Myocyte (in vitro differentiated cells): ENCODE measurements at regions not wholly inside any gene's neighbourhood (a gene's known extent, or its start where the extent isn't known, plus 50 kb on each side); places are given as distances from the start of the nearest gene placed in this dataset.
"Not testable (repeated sequence)": the region's sequence is repeated elsewhere in the genome, so short reads cannot be mapped to it uniquely, and the experiment has no call there.

Experiments used
- DNase-seq: peaks from one replicate; pipeline ENCODE4 v3.0.0-alpha.2; 2012; ENCODE audit warnings: low read depth

DNA sequence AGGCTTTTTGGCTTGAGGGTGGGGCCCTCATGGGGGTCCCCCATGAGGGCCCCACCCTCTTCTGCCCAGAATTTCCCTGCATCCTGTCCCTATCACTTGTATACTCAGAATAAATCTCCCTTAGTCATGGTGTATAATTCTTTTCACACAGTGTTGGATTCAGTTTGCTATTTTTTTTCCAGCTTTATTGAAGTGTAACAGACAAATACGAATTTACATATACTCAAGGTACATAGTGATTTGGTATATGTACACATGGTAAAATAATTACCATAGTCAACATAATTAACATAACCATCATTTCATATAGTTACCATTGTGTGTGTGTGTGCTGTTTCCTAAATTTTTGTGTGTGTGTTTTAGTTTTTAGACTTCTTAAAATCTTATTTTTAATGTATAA, 289.4 kb downstream of the CNTNAP3B start:
- not testable (repeated sequence) for DNase-seq

DNA sequence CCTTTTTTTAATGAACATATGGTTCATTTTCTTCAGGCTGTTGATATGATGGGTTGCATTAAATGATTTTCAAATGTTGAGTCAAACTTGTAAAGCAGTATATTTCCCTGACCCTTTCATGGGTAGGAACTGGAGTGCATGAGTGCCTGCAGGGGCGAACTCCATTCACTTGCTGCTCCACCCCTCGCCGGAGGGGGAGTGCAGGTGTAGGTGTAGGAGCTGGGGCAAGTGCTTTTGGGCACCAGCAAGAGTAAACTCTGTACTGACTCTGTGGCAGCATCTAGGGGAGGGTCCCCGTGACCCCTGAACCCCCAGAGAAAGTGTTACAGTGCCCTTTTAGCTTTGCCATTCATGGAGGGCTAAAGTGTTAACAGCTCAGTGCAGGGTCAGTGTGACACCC, 290.3 kb downstream of the CNTNAP3B start:
- not testable (repeated sequence) for DNase-seq

DNA sequence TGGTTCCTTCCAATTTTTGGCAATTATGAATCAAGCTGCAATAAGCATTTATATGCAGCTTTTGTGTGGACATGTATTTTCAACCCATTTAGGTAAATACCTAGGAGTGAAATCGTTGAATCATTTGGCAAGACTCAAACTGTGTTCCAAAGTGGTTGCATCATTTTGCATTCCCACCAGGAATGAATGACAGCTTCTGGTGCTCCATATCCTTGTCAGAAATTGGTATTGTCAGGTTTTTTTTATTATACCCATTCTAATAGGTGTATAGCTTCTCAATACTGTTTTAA, 290.7 kb downstream of the CNTNAP3B start:
- not testable (repeated sequence) for DNase-seq

DNA sequence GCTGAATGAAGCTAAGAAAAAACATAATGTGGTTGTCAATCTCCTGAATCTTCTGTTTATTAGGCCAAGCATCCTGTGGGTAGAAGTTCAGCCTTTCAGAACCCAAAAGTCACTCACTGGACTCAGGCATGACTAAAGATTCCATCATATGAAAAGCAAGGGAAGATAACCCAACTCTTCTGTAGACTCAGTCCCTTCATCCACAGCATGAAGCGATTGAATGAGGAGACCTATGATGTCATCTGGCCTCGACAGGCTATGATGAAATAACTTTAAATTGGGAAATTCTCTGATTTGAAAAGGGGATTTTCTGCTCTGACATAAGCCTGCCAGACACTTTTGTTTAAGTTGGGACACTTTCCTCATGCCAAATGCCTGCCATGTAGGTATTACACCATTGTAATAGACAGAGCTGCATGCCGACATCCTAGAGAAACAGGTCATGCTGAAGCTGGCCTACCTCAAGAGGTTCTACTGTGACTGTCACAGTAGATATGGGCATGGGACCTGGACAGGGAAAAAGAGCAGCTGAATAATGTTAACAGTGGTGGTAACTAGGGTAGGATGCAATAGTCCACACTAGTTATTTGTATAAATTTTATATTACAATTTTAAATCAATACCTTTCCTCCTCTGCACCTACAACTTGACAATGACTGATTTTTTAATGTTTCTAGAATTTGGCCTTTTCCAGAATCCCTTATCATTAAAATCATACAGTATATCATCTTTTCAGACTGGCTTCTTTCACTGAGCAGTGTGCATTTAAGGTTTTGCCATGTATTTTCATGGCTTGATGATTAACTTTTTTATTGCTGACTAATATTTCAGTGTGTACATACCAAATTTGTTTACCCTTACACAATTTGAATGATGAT, 291.3 kb downstream of the CNTNAP3B start:
- not testable (repeated sequence) for DNase-seq

DNA sequence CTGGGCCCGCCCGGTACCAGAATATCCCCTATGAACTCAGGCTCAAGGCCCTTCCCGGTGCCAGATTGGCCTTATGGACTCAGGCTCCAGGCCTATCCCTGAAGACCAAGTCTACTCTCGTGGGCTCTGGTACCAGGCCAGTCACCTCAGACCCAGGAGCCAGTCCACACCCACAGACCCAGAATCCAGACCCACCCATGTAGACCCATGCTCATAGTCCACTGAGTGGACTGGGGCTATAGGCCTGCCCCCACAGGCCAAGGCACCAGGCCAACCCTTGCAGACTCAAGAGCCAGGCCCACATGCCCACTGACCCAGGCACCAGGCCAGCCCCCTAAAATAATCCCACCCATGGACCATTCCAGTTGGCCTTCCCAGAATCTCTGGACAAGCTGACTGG, 296.1 kb downstream of the CNTNAP3B start:
- DNase-seq: not testable (repeated sequence)

DNA sequence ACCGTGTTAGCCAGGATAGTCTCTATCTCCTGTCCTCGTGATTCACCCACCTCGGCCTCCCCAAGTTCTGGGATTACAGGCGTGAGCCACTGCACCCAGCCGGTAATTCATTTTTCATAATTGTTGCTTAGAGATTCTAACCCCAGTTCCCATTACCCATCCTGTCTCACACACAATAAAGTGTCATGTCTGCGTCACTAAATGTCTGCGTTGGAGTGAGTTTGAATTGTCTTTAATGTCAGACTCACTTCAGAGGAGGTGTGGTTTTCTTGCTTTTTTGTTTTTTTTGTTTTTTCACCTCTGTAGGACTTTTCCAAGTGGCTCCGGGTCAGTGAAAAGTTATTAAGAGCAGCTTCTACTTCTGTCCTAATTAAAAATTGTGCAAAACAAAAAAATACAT, 304.5 kb downstream of the CNTNAP3B start:
- not testable (repeated sequence) for DNase-seq

DNA sequence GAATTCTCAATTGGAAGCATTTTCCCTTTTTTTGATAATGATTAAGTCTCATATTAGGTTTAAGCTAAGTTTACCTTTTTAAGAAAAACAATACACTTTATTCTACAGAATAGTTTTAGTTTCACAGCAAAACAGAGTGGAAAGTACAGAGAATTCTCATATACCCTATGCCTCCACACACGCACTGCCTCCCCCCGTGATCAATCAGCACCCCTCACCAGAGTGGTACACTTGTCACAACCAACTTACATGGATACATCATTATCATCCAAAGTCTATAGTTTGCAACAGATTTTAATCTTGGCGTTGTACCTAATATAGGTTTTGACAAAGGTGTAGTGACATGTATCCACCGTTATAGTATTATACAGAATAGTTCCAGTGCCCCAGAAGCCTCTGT, 326.5 kb downstream of the CNTNAP3B start:
- DNase-seq: not testable (repeated sequence)

DNA sequence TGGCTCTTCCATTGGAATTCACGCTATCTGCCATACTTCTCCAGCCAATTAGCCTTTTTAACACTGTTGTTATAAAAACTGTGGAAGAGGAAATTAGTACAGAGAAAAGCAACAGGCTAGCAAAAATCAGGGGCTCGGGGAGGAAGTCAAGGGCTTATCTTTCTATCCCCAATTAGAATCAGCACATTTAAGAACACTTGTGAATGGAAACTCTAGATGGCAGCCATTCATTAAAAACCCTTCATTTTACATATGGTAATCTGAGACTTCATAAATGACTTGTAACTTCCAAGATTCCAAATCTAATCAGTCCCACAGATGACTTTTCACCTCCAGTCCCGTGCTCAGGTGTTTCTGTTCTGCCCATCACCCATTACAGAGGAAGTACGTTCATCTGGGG, 330.5 kb downstream of the CNTNAP3B start:
- DNase-seq: not testable (repeated sequence)

DNA sequence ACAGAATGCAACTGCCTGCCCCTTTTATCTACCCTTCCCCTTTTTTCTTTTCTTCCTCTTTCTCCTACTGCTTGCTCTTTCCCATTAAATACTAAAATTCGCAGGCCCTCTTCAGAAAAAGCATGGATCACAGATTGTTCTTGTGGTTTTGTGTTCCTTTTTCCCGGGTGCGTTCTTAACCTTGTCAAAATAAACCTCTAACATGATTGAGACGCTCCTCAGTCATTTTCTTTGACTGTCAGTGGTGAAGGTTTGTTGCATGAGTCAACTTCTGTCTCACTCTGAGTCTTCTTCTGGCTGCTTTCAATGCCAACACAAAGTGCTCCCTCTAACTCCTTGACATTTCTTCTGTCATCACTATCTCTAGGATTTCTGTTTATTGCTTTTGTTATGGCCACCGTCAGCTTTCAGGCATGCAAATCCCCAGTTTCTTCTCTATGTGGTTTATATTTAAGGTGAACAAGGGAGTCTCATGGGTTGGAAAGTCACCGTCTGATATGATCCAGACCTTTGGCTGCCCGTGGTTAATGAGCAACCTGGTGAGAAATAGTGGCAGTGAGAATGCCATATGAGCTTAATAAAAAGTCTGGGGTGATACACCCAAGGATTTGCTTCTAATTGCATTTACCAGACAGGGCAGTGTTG, 338.4 kb downstream of the CNTNAP3B start:
- not testable (repeated sequence) for DNase-seq

DNA sequence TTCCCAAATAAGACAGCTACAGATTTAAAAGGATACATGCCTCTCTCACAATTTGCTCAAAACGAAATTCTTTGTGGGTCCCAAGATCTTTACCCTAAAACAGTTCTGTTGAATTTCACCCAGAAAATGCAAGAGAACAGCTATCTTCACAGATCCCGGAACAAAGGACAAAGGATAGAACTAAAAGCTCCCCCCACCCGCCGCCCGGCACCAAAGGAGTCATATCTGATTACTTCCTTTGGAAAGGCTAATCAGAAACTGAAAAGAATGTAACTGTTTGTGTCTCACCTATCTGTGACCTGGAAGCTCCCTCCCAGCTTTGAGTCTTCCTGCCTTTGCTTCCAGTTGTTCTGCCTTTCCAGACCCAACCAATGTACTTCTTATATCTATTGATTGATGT, 339.2 kb downstream of the CNTNAP3B start:
- not testable (repeated sequence) for DNase-seq

DNA sequence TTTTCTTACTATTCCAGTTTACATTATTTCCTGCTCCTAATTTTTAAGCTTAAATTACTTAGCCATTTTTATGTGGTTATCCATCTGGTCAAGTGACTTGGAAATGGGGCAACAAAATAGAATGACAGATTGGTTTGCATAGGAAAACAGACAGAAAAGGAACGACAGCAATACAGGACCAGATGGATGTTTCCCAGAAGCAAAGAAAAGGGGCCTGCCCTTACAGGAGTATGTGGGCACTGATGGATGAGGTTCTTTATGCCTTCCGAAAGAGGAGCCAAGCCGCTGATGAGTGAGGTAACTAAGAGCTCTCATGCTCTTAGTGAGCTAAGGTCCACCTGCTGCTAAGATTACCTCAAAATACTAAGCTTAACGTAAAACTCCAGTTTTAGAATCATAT, 339.8 kb downstream of the CNTNAP3B start:
- DNase-seq: not testable (repeated sequence)

DNA sequence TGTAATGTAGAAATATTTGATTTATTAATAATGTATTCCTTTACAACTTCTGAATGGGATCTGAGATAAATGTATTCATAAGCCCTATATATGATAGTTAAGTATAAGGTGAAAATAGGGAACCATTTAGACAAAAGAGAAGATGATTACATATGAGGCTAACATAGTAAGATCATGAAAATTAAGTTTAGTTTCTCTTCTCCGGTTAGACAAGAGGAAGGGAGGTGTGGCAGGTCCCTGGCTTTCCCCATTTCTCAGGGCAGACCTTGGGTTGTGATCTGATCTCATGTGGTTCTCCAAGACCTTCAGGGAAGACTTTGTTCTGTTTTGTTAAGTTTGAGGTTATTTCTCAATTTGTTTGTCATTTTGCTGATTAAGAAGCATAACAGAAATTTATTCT, 341.3 kb downstream of the CNTNAP3B start:
- DNase-seq: not testable (repeated sequence)

DNA sequence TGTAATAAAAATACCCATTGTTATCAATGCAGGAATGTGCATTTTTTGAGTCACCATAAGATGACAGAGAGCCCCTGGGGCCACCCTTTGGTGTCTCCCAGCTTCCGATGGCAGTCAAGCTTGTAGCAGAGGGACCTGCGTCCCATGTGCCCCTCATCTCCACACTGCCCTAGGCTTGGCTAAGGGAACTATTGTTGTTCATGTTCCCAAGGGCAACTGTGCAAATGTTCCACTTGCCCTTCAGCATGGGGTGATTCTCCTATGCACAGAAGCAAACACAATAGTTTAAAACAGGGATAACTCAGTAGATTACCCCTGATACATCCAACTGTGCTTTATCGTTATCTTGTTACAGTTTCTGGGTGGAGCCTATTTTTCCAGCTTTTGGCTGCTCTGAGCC, 342.0 kb downstream of the CNTNAP3B start:
- DNase-seq: not testable (repeated sequence)

DNA sequence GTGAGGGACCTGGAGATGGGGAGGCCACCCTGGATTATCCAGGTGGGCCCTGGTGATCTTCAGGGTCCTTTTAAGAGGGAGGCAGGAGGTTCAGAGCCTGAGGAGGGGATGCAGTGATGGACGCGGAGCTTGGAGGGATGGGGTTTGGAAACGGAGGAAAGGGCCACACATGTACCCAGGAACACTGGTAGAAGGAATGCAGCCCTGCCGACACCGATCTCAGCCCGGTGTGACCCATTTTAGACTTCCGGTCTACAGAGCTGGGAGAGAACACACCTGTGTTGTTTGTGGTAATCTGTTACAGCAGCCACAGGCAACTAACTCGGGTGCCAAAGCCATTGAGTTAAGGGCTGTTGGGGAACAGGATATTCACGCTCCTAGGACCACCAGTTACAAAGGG, 345.2 kb downstream of the CNTNAP3B start:
- DNase-seq: not testable (repeated sequence)

DNA sequence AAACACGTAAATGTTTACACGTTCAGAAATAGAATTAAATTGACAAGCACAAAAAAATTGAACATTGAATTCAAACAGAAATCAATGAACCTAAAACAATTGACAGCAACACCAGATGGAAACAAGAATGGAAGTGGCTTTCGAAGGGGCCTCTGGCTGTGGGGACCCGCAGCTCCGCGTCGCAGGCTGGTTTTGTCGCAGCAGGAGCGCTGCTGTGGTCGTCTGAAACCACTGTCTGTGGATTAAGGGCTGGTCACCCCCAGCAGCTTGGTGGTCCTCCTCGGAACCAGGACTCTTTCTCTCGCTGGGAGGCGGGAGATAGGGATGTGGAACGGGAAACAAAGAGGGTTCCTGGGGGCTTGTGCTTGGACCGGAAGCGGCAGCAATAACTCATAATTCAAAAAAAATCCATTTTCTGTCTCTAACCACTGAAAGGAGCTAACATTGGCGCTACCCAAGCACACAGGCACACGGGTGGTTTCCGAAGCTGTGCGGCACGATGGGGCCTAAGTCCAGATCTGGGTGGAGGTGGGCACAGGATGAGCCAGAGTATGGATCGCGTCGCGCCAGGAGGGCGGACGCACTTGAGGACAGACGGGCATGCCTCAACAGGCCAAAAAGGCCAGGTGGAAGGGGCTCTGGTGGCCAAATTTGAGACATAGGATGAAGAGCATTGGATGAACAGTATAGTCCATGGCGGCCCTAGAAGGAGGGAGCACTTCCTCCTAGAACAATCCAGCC, 346.0 kb downstream of the CNTNAP3B start:
- not testable (repeated sequence) for DNase-seq

DNA sequence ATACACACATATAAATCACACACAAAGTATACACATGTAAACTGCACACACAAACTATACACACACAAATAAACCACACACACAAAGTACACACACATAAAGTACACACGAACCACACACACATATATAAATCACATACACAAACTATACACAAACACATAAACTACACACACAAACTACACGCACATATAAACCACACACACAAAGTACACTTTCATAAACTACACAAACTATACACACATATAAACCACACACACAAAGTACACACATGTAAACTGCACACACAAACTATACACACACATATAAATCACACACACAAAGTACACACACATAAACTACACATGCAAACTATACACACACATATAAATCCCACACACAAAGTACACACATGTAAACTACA, 347.3 kb downstream of the CNTNAP3B start:
- DNase-seq: not testable (repeated sequence)

DNA sequence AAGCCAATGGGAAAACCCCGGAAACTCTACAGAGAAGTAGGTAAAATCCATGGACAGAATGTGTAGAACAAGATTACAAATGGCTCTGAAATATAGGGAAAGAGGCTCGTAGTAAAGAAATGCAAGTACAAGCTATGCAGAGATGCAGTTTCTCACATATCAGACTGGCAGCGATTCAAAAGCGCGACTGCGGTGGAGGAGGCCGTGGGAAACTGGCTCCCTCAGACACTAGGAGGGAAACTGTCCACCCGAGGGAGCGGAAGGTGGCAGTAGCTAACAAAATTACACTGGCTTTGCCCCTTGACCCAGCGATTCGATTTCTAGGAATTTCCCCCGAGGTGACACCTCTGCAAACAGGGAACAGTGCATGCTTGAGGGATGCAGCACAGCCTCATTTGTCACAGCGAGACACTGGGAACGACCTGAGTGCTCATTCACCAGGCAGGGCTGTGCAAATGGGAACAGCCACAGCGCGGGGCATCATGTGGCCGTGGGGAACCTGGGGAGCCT, 349.3 kb downstream of the CNTNAP3B start:
- not testable (repeated sequence) for DNase-seq

DNA sequence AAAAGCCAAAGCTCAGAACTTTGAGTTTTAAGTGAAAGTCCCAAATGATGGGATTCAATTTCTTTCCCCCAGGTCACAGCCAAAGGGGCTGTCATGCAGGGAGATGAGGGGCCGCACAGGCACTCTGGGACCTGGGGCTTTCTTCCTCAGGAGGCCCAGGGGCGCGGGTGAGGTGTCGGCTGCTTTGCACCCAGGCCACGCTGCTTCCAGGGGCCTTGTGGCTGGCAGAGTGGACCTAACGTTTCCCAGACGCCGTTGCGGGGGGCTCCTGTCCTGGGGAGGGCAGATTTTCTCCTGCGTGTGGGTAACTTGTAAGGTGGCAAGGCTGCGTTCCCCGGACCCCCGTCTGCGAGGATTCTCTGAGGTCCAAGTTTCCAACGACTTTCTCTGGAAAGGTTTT, 350.0 kb downstream of the CNTNAP3B start:
- DNase-seq: not testable (repeated sequence)

DNA sequence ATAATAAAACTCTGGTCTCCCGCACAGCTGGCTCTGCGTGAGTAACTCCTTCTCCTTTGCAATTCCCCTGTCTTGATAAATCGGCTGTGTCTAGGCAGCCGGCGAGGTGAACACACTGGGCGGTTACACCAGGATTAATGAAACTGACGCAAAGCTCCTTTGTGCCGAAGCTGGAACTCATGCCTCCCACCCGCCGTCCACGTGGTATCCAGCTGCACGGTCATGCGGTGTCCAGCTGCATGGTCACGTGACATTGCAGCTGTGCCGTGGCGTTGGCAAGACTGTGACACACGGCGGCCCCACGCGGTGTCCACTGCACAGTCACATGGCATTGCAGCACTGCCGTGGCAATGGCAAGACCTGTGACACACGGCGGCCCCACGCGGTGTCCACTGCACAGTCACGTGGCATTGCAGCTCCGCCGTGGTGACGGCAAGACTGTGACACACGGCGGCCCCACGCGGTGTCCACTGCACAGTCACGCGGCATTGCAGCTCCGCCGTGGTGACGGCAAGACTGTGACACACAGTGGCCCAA, 350.6 kb downstream of the CNTNAP3B start:
- DNase-seq: not testable (repeated sequence)

DNA sequence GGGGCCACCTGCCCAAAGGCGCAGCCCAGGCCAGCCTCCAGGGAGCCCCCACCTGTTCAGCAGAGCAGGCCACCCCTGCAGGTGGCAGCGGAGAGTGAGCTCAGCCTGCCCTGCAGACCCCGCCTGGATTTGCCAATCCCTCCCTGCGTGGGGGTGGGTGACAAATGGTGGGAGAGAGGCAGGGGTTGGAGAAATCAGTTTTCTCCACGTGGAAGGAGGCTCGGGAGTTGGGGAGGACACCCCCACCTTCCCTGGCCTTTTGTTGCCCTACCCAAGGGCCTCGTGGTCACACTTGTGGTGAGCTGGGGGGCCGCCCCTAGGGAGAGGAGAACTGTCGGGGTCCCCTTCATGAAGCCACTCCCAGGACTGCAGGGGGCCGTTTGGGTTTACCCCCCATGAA, 351.7 kb downstream of the CNTNAP3B start:
- DNase-seq: not testable (repeated sequence)

DNA sequence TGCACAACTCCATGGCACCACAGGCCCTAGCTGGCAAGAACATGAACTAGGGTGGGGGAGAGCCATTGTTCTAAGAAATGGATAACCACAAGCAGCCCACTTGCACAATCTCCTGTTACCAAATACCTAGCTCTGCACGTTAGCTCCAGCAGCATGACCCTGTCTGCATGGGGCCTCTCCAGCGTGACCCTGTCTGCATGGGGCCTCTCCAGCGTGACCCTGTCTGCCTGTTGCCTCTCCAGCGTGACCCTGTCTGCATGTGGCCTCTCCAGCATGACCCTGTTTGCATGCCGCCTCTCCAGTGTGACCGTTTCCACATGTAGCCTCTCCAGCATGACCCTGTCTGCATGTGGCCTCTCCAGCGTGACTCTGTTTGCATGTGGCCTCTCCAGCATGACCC, 356.7 kb downstream of the CNTNAP3B start:
- not testable (repeated sequence) for DNase-seq
